ENCODE measurements at regions not wholly inside any gene's neighbourhood (a gene's known extent, or its start where the extent isn't known, plus 50 kb on each side); places are given as distances from the start of the nearest gene placed in this dataset.

DNA sequence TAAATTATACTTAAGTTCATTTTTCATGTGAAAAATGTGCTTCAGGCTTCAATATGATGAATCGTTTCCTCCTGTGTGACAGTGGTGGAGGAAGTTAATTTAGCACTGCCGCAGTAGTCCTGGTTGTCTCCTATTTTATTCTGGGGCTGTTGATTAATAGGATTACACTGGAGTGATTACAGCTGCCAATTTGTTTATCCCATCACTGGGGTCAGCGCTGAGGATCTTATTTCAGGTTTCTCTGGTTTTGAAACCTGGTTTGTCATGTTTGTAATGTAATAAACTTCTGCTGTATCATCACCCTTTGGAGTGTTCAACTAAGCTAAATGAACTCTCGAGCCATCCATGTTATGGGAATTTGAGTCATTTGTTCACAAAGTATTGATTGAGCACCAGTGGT lies 241.7 kb upstream of the KCNN2 start:
- no peaks in the 10 kb centered on the region for H3K4me1 ChIP-seq (ENCODE audit: insufficient read depth, low read length)
- no peak overlapping the region for H4K8ac ChIP-seq (replicated peaks; ENCODE audit: insufficient read length, low read depth, low read length)
- H3K56ac ChIP-seq (ENCODE audit: insufficient read length, low read depth, low read length), result no peak overlapping the region
- Mint-ChIP-seq H3K36me3 (ENCODE audit: insufficient read depth in 1 of 3, low read depth in 3 of 3) (no peaks in the 10 kb centered on the region; a peak in 1 of 7 replicates), H3K9me3 (no peaks in the 10 kb centered on the region), H3K4me3 (no peak overlapping the region), H3K27ac (no peak overlapping the region), H3K27me3 (ENCODE audit: low read depth) (no peaks in the 10 kb centered on the region), H3K4me1 (no peaks in the 10 kb centered on the region)
- no peak overlapping the region for H4K91ac ChIP-seq (ENCODE audit: insufficient read length, low read depth, low read length)
- TF ChIP-seq, protein P1, sequence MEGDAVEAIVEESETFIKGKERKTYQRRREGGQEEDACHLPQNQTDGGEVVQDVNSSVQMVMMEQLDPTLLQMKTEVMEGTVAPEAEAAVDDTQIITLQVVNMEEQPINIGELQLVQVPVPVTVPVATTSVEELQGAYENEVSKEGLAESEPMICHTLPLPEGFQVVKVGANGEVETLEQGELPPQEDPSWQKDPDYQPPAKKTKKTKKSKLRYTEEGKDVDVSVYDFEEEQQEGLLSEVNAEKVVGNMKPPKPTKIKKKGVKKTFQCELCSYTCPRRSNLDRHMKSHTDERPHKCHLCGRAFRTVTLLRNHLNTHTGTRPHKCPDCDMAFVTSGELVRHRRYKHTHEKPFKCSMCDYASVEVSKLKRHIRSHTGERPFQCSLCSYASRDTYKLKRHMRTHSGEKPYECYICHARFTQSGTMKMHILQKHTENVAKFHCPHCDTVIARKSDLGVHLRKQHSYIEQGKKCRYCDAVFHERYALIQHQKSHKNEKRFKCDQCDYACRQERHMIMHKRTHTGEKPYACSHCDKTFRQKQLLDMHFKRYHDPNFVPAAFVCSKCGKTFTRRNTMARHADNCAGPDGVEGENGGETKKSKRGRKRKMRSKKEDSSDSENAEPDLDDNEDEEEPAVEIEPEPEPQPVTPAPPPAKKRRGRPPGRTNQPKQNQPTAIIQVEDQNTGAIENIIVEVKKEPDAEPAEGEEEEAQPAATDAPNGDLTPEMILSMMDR (conservative IDR thresholded peaks at IDR 0.05), result no peak
- H2AK5ac ChIP-seq (ENCODE audit: insufficient read length, low read length), result no peak overlapping the region
- no peaks in the 10 kb centered on the region for H4K20me1 ChIP-seq (ENCODE audit: control insufficient read depth, insufficient read depth, insufficient read length)
- no CpG with 5 or more reads among the region's 4 CpGs for WGBS (ENCODE audit: extremely low coverage, insufficient read length, low lambda C conversion rate)
- H3K79me2 ChIP-seq (ENCODE audit: insufficient read depth, low read length), result no peaks in the 10 kb centered on the region
- H3K9me3 ChIP-seq (ENCODE audit: control insufficient read depth, low read depth, low read length), result no peaks in the 10 kb centered on the region
- no peak overlapping the region for H3K23ac ChIP-seq (ENCODE audit: insufficient read length, low read depth, low read length)
- H2AFZ ChIP-seq (ENCODE audit: low read length), result no peak overlapping the region
- no peaks in the 10 kb centered on the region for H3K27me3 ChIP-seq (ENCODE audit: insufficient read depth, low read length)
- H3K23me2 ChIP-seq (ENCODE audit: insufficient read length, low read depth, low read length, poor library complexity, severe bottlenecking), result no peaks in the 10 kb centered on the region
- no peak overlapping the region for H3K4ac ChIP-seq (ENCODE audit: low read depth, low read length)
- H2BK120ac ChIP-seq (ENCODE audit: low read depth, low read length, poor library complexity, severe bottlenecking), result no peak overlapping the region
- H3T11ph ChIP-seq (ENCODE audit: low read length), result no peak overlapping the region
- H4K5ac ChIP-seq (ENCODE audit: insufficient read length, low read depth, low read length), result no peak overlapping the region
- H3K14ac ChIP-seq (ENCODE audit: insufficient read depth, low read length), result no peak overlapping the region
- no peak overlapping the region for H3K27ac ChIP-seq (ENCODE audit: insufficient read length, low read depth, low read length)
- H2BK12ac ChIP-seq (ENCODE audit: insufficient read length, low read depth, low read length), result no peak overlapping the region
- H3K9ac ChIP-seq (ENCODE audit: extremely low read depth, insufficient read length, low read length), result no peak overlapping the region
- H2BK15ac ChIP-seq (ENCODE audit: low read depth, low read length), result no peak overlapping the region
- H2BK20ac ChIP-seq (ENCODE audit: low read depth, low read length, poor library complexity, severe bottlenecking), result no peak overlapping the region
- no peak for DNase-seq
- H3K18ac ChIP-seq (ENCODE audit: insufficient read length, low read depth, low read length), result no peak overlapping the region
- no peaks in the 10 kb centered on the region for H3K79me1 ChIP-seq (ENCODE audit: insufficient read depth, low read depth, low read length, poor library complexity, severe bottlenecking)
- H3K4me2 ChIP-seq (ENCODE audit: insufficient read depth, insufficient read length, low read length), result no peak overlapping the region
- no peak overlapping the region for H2BK5ac ChIP-seq (ENCODE audit: insufficient read length, low read length)
